Liver (tissue), 7 donors: ENCODE measurements at regions not wholly inside any gene's neighbourhood (a gene's known extent, or its start where the extent isn't known, plus 50 kb on each side); places are given as distances from the start of the nearest gene placed in this dataset.

ENCODE experiments used
- DNase-seq: peaks from one replicate; pipeline ENCODE4 v3.0.0-alpha.2; 2017; ENCODE audit warnings: low spot score
- H3K27ac ChIP-seq, 2 donors: one replicate each; pipeline ENCODE4 v1.7.0; 2013; ENCODE audit warnings: inconsistent platforms in 2 of 2, low read length in 2 of 2, control low read depth in 1 of 2, low read depth in 1 of 2, mild to moderate bottlenecking in 1 of 2
- H3K27me3 ChIP-seq, 4 donors: one replicate each; pipeline versions ENCODE4 v1.6.1 to v1.7.0; 2013; ENCODE audit warnings: low read length in 3 of 4, inconsistent platforms in 1 of 4, mild to moderate bottlenecking in 1 of 4, moderate library complexity in 1 of 4; ENCODE audit not compliant: control insufficient read depth in 4 of 4, insufficient read depth in 4 of 4
- H3K36me3 ChIP-seq, 4 donors: one replicate each; pipeline versions ENCODE4 v1.6.1 to v1.7.0; 2013; ENCODE audit warnings: low read length in 3 of 4, mild to moderate bottlenecking in 3 of 4, low read depth in 1 of 4, moderate library complexity in 1 of 4; ENCODE audit not compliant: control insufficient read depth in 4 of 4, insufficient read depth in 3 of 4
- H3K4me1 ChIP-seq, 4 donors: one replicate each; pipeline versions ENCODE4 v1.6.1 to v1.7.0; 2013; ENCODE audit warnings: low read length in 3 of 4, mild to moderate bottlenecking in 3 of 4, moderate library complexity in 1 of 4; ENCODE audit not compliant: control insufficient read depth in 4 of 4, insufficient read depth in 4 of 4
- H3K4me3 ChIP-seq, 3 donors: one replicate each; pipeline versions ENCODE4 v1.6.1 to v1.7.0; 2013; ENCODE audit warnings: low read length in 3 of 3, control low read depth in 1 of 3, low read depth in 1 of 3, mild to moderate bottlenecking in 1 of 3
- H3K9ac ChIP-seq, 2 donors: one replicate each; pipeline ENCODE4 v1.7.0; 2013; ENCODE audit warnings: low read length in 2 of 2, mild to moderate bottlenecking in 2 of 2, moderate library complexity in 2 of 2, control low read depth in 1 of 2, low read depth in 1 of 2
- H3K9me3 ChIP-seq, 4 donors: one replicate each; pipeline versions ENCODE4 v1.6.1 to v1.7.0; 2013; ENCODE audit warnings: low read length in 3 of 4; ENCODE audit not compliant: control insufficient read depth in 4 of 4
- EGR1 ChIP-seq, 2 donors: IDR thresholded peaks; 2 replicates each; pipeline ENCODE4 v1.6.1; 2016 to 2018; ENCODE audit warnings: antibody characterized with exemption in 2 of 2, low read depth in 2 of 2
- FOXA1 ChIP-seq: IDR thresholded peaks from 2 replicates; pipeline ENCODE4 v1.6.1; 2016; ENCODE audit warnings: antibody characterized with exemption
- FOXA2 ChIP-seq: IDR thresholded peaks from 2 replicates; pipeline ENCODE4 v1.6.1; 2016; ENCODE audit warnings: antibody characterized with exemption
- HNF4A ChIP-seq, 2 donors: conservative IDR thresholded peaks; 2 replicates each; pipeline ENCODE4 v1.6.1; 2016; ENCODE audit warnings: antibody characterized with exemption in 2 of 2, mild to moderate bottlenecking in 2 of 2
- HNF4G ChIP-seq: IDR thresholded peaks from 2 replicates; pipeline ENCODE4 v1.6.1; 2016; ENCODE audit warnings: antibody characterized with exemption
- JUND ChIP-seq, 2 donors: IDR thresholded peaks; 2 replicates each; pipeline ENCODE4 v1.6.1; 2016; ENCODE audit warnings: antibody characterized with exemption in 2 of 2
- NR2F2 ChIP-seq: IDR thresholded peaks from 2 replicates; pipeline ENCODE4 v1.6.1; 2016; ENCODE audit warnings: antibody characterized with exemption
- RAD21 ChIP-seq, 2 donors: IDR thresholded peaks; 2 replicates each; pipeline ENCODE4 v1.6.1; 2016; ENCODE audit warnings: antibody characterized with exemption in 2 of 2, mild to moderate bottlenecking in 2 of 2
- RXRA ChIP-seq, 2 donors: IDR thresholded peaks; 2 replicates each; pipeline ENCODE4 v1.6.1; 2017 to 2018; ENCODE audit warnings: antibody characterized with exemption in 2 of 2, mild to moderate bottlenecking in 1 of 2
- SP1 ChIP-seq: IDR thresholded peaks from 2 replicates; pipeline ENCODE4 v1.6.1; 2018; ENCODE audit warnings: antibody characterized with exemption, mild to moderate bottlenecking
- TAF1 ChIP-seq: conservative IDR thresholded peaks from 2 replicates; pipeline ENCODE4 v1.6.1; 2016; ENCODE audit warnings: antibody characterized with exemption, mild to moderate bottlenecking
- YY1 ChIP-seq: IDR thresholded peaks from 2 replicates; pipeline ENCODE4 v1.6.1; 2016; ENCODE audit warnings: antibody characterized with exemption, mild to moderate bottlenecking
- WGBS: extraction: QIAGEN DNeasy Blood & Tissue Kit; methylation state at CpG from one replicate; pipeline ENCODE4 v1.1.7; 2013; 5-methylcytosine and 5-hydroxymethylcytosine counted together
- TF ChIP-seq, protein P1 (sequence below): IDR thresholded peaks from 2 replicates; pipeline ENCODE4 v1.6.1; 2016; ENCODE audit warnings: antibody characterized with exemption
- TF ChIP-seq, protein P2 (sequence below): IDR thresholded peaks from 2 replicates; pipeline ENCODE4 v1.6.1; 2016; ENCODE audit warnings: antibody characterized with exemption
- TF ChIP-seq, protein P3 (sequence below): IDR thresholded peaks from 2 replicates; pipeline ENCODE4 v1.6.1; 2016; ENCODE audit warnings: antibody characterized with exemption, mild to moderate bottlenecking
- TF ChIP-seq, protein P4 (sequence below): IDR thresholded peaks from 2 replicates; pipeline ENCODE4 v1.6.1; 2016; ENCODE audit warnings: antibody characterized with exemption
- donor health status: healthy.
- donor health status: healthy.
- donor health status: healthy.
- donor health status: healthy.

DNA sequence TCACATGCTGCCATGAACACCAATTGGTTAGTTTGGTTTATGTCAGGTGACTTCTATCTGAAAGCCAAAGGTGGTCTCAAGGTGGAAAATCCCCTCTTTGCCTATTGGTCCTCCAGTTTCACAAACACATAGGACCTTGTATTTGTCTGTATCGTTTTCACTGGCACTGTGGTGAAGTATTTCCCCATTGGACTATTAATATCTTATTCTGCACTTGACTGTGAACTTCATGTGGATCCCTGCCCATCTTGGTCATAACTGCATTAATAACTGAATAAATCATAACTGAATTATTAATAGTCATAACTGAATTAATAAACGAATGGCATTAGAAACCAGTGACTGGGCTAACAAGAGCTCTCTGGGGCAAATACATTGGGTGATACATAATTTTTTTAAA, 341.3 kb upstream of the ADAMTS9 start (continued):
- TF ChIP-seq, protein P1, sequence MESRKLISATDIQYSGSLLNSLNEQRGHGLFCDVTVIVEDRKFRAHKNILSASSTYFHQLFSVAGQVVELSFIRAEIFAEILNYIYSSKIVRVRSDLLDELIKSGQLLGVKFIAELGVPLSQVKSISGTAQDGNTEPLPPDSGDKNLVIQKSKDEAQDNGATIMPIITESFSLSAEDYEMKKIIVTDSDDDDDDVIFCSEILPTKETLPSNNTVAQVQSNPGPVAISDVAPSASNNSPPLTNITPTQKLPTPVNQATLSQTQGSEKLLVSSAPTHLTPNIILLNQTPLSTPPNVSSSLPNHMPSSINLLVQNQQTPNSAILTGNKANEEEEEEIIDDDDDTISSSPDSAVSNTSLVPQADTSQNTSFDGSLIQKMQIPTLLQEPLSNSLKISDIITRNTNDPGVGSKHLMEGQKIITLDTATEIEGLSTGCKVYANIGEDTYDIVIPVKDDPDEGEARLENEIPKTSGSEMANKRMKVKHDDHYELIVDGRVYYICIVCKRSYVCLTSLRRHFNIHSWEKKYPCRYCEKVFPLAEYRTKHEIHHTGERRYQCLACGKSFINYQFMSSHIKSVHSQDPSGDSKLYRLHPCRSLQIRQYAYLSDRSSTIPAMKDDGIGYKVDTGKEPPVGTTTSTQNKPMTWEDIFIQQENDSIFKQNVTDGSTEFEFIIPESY, result no peak
- TF ChIP-seq RAD21 (IDR thresholded peaks at IDR 0.05), result no peak
- no peak for TF ChIP-seq JUND (IDR thresholded peaks at IDR 0.05)
- TF ChIP-seq EGR1 (IDR thresholded peaks at IDR 0.05; ENCODE audit: low read depth in 2 of 2), result no peak
- TF ChIP-seq RXRA (IDR thresholded peaks at IDR 0.05), result no peak
- TF ChIP-seq SP1, result no peak
- no peak for TF ChIP-seq FOXA2

DNA sequence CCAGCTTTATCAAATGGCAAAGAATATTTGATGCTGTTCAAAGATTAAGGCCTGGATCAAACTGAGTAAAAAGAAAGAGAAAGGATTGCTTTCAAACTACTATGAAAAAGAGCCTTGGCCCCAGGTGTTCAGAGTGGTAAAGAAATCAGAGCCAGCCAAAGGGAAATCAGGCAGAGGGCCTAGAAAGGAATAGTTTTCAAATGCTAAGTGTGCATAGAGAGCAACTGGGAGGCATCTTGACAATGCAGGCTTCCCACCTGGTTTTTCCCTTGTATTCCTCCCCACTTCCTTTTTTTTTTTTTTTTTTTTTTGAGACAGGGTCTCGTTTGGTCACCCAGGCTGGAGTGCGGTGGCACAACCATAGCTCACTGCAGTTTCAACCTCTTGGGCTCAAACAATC, 340.2 kb upstream of the ADAMTS9 start:
- Histone ChIP-seq H3K4me3 (no peak overlapping the region), H3K27me3 (no peaks in the 10 kb centered on the region), H3K4me1 (no peaks in the 10 kb centered on the region), H3K9ac (no peak overlapping the region), H3K9me3 (no peaks in the 10 kb centered on the region), H3K36me3 (no peaks in the 10 kb centered on the region), H3K27ac (no peak overlapping the region)
- WGBS, result 92% methylated on average over 2 of the region's 2 CpGs
- TF ChIP-seq, protein P2, sequence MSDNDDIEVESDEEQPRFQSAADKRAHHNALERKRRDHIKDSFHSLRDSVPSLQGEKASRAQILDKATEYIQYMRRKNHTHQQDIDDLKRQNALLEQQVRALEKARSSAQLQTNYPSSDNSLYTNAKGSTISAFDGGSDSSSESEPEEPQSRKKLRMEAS, result no peak
- TF ChIP-seq TAF1 (no peak), HNF4G (no peak), HNF4A (conservative IDR thresholded peaks at IDR 0.05) (no peak), NR2F2 (no peak), RXRA (IDR thresholded peaks at IDR 0.05) (no peak), JUND (IDR thresholded peaks at IDR 0.05) (no peak), FOXA2 (no peak)
- TF ChIP-seq, protein P1, result no peak
- TF ChIP-seq, protein P3, sequence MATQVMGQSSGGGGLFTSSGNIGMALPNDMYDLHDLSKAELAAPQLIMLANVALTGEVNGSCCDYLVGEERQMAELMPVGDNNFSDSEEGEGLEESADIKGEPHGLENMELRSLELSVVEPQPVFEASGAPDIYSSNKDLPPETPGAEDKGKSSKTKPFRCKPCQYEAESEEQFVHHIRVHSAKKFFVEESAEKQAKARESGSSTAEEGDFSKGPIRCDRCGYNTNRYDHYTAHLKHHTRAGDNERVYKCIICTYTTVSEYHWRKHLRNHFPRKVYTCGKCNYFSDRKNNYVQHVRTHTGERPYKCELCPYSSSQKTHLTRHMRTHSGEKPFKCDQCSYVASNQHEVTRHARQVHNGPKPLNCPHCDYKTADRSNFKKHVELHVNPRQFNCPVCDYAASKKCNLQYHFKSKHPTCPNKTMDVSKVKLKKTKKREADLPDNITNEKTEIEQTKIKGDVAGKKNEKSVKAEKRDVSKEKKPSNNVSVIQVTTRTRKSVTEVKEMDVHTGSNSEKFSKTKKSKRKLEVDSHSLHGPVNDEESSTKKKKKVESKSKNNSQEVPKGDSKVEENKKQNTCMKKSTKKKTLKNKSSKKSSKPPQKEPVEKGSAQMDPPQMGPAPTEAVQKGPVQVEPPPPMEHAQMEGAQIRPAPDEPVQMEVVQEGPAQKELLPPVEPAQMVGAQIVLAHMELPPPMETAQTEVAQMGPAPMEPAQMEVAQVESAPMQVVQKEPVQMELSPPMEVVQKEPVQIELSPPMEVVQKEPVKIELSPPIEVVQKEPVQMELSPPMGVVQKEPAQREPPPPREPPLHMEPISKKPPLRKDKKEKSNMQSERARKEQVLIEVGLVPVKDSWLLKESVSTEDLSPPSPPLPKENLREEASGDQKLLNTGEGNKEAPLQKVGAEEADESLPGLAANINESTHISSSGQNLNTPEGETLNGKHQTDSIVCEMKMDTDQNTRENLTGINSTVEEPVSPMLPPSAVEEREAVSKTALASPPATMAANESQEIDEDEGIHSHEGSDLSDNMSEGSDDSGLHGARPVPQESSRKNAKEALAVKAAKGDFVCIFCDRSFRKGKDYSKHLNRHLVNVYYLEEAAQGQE, result no peak
- DNase-seq, result no peak

DNA sequence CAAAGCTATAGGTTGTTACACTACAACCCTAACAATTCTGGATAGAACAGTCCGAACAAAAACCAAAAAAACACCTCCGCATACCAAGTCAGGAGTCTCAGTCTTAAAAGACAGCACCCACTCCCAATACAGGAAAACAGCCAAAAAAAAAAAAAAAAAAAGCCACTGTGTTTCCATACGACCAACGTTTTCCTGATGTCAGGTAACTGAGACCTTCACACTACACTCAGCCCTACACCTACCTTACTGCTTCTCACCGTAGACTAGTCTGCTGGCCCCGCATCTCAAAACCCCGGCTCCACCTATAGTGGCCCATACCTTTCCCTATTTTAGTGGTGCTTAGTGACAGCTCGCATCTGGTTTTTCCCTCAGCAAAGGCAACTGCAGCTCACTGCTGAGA, 339.5 kb upstream of the ADAMTS9 start:
- Histone ChIP-seq H3K9me3 (no peaks in the 10 kb centered on the region), H3K27me3 (no peaks in the 10 kb centered on the region), H3K9ac (no peak overlapping the region), H3K4me1 (no peaks in the 10 kb centered on the region), H3K4me3 (no peak overlapping the region), H3K27ac (no peak overlapping the region), H3K36me3 (no peaks in the 10 kb centered on the region)
- 74% methylated on average over 8 of the region's 8 CpGs for WGBS
- no peak for DNase-seq
- TF ChIP-seq EGR1 (IDR thresholded peaks at IDR 0.05; ENCODE audit: low read depth in 2 of 2), result no peak
- TF ChIP-seq RXRA (IDR thresholded peaks at IDR 0.05), result no peak
- TF ChIP-seq YY1, result no peak
- TF ChIP-seq, protein P4, sequence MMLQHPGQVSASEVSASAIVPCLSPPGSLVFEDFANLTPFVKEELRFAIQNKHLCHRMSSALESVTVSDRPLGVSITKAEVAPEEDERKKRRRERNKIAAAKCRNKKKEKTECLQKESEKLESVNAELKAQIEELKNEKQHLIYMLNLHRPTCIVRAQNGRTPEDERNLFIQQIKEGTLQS, result no peak
- TF ChIP-seq, protein P1, result no peak
- no peak for TF ChIP-seq FOXA1
- TF ChIP-seq HNF4A (conservative IDR thresholded peaks at IDR 0.05), result no peak
- no peak for TF ChIP-seq TAF1
- no peak for TF ChIP-seq JUND (IDR thresholded peaks at IDR 0.05)
- TF ChIP-seq, protein P3, result no peak
